GM19238 (cell line): ENCODE measurements at regions not wholly inside any gene's neighbourhood (a gene's known extent, or its start where the extent isn't known, plus 50 kb on each side); places are given as distances from the start of the nearest gene placed in this dataset.
"Not testable (repeated sequence)": the region's sequence is repeated elsewhere in the genome, so short reads cannot be mapped to it uniquely, and the experiment has no call there.

ENCODE experiments used
- DNase-seq: peaks from one replicate; pipeline ENCODE4 v3.0.0; 2011; ENCODE audit warnings: low spot score; ENCODE audit not compliant: insufficient read length

- DNase-seq: no peak
Measured at GRCh38 chr10:15430969-15431771, 60.1 kb upstream of the FAM171A1 start.

GRCh38 chr10:15428681-15429080 lies 57.6 kb upstream of the FAM171A1 start:
- no peak for DNase-seq

GRCh38 chr10:15427843-15428414 lies 56.8 kb upstream of the FAM171A1 start:
- no peak for DNase-seq

GRCh38 chr10:15426558-15426957 lies 55.5 kb upstream of the FAM171A1 start:
- no peak for DNase-seq

GRCh38 chr10:15426115-15426514 lies 55.0 kb upstream of the FAM171A1 start:
- no peak for DNase-seq

GRCh38 chr10:15421875-15422274 lies 50.8 kb upstream of the FAM171A1 start:
- DNase-seq: not testable (repeated sequence)
